ENCODE measurements at regions not wholly inside any gene's neighbourhood (a gene's known extent, or its start where the extent isn't known, plus 50 kb on each side); places are given as distances from the start of the nearest gene placed in this dataset.

GRCh38 chr11:119897576-119897975 is 168.6 kb upstream of the NECTIN1 start:
- Histone ChIP-seq H3K36me3 (ENCODE audit: insufficient read depth, low read length) (no peaks in the 10 kb centered on the region), H3K4me3 (ENCODE audit: insufficient read depth, low read depth, low read length) (no peak overlapping the region), H2AFZ (ENCODE audit: low read depth, low read length) (no peak overlapping the region), H3K4me2 (ENCODE audit: low read length) (no peak overlapping the region), H3K27ac (ENCODE audit: low read depth, low read length) (no peak overlapping the region), H3K27me3 (ENCODE audit: insufficient read depth, low read length) (peaks cover 6% of the 10 kb centered on the region), H3K9ac (ENCODE audit: low read length) (no peak overlapping the region), H3K9me3 (ENCODE audit: insufficient read depth, low read depth, low read length) (no peaks in the 10 kb centered on the region), H3K79me2 (ENCODE audit: insufficient read depth, low read length) (no peaks in the 10 kb centered on the region), H4K20me1 (ENCODE audit: insufficient read depth, low read length) (no peaks in the 10 kb centered on the region), H3K4me1 (ENCODE audit: insufficient read depth, low read length) (no peaks in the 10 kb centered on the region)
- peaks cover under 1% of the 10 kb centered on the region for H3K9me3 Mint-ChIP-seq (ENCODE audit: unreplicated experiment)
- H3K4me3 Mint-ChIP-seq (ENCODE audit: unreplicated experiment), result no peak overlapping the region
- no peak for FAIRE-seq
- no peak for DNase-seq (ENCODE audit: low read depth)
- no peaks in the 10 kb centered on the region for H3K36me3 Mint-ChIP-seq (ENCODE audit: low read depth, unreplicated experiment)
- TF ChIP-seq CTCF (IDR thresholded peaks at IDR 0.05; ENCODE audit: insufficient read depth, low read depth, low read length), result no peak
- TF ChIP-seq EZH2 (IDR thresholded peaks at IDR 0.05; ENCODE audit: insufficient read depth, low read length), result no peak
- H3K4me1 Mint-ChIP-seq (ENCODE audit: low read depth, unreplicated experiment), result no peaks in the 10 kb centered on the region
- no peak overlapping the region for H3K27ac Mint-ChIP-seq (ENCODE audit: unreplicated experiment)
- H3K27me3 Mint-ChIP-seq (ENCODE audit: low read depth, unreplicated experiment), result peaks cover 55% of the 10 kb centered on the region

- Histone ChIP-seq H3K4me2 (ENCODE audit: low read length) (no peak overlapping the region), H3K36me3 (ENCODE audit: insufficient read depth, low read length) (no peaks in the 10 kb centered on the region), H3K4me3 (ENCODE audit: insufficient read depth, low read depth, low read length) (no peak overlapping the region), H4K20me1 (ENCODE audit: insufficient read depth, low read length) (no peaks in the 10 kb centered on the region), H2AFZ (ENCODE audit: low read depth, low read length) (no peak overlapping the region), H3K4me1 (ENCODE audit: insufficient read depth, low read length) (no peaks in the 10 kb centered on the region), H3K9me3 (ENCODE audit: insufficient read depth, low read depth, low read length) (no peaks in the 10 kb centered on the region), H3K27ac (ENCODE audit: low read depth, low read length) (no peak overlapping the region), H3K79me2 (ENCODE audit: insufficient read depth, low read length) (no peaks in the 10 kb centered on the region), H3K27me3 (ENCODE audit: insufficient read depth, low read length) (peaks cover 8% of the 10 kb centered on the region), H3K9ac (ENCODE audit: low read length) (no peak overlapping the region)
- no peak overlapping the region for H3K27ac Mint-ChIP-seq (ENCODE audit: unreplicated experiment)
- H3K36me3 Mint-ChIP-seq (ENCODE audit: low read depth, unreplicated experiment), result no peaks in the 10 kb centered on the region
- no peak overlapping the region for H3K4me3 Mint-ChIP-seq (ENCODE audit: unreplicated experiment)
- no peak for TF ChIP-seq EZH2 (IDR thresholded peaks at IDR 0.05; ENCODE audit: insufficient read depth, low read length)
- no peak for TF ChIP-seq CTCF (IDR thresholded peaks at IDR 0.05; ENCODE audit: insufficient read depth, low read depth, low read length)
- peaks cover 56% of the 10 kb centered on the region for H3K27me3 Mint-ChIP-seq (ENCODE audit: low read depth, unreplicated experiment)
- H3K4me1 Mint-ChIP-seq (ENCODE audit: low read depth, unreplicated experiment), result no peaks in the 10 kb centered on the region
- DNase-seq (ENCODE audit: low read depth) (no peak), FAIRE-seq (no peak)
- H3K9me3 Mint-ChIP-seq (ENCODE audit: unreplicated experiment), result no peaks in the 10 kb centered on the region
Measured at GRCh38 chr11:119897046-119897440, 168.0 kb upstream of the NECTIN1 start.

- Histone ChIP-seq H3K9ac (ENCODE audit: low read length) (no peak overlapping the region), H3K27me3 (ENCODE audit: insufficient read depth, low read length) (peaks cover 11% of the 10 kb centered on the region), H2AFZ (ENCODE audit: low read depth, low read length) (no peak overlapping the region), H3K4me3 (ENCODE audit: insufficient read depth, low read depth, low read length) (no peak overlapping the region), H3K27ac (ENCODE audit: low read depth, low read length) (no peak overlapping the region), H3K9me3 (ENCODE audit: insufficient read depth, low read depth, low read length) (no peaks in the 10 kb centered on the region), H3K4me2 (ENCODE audit: low read length) (no peak overlapping the region), H3K4me1 (ENCODE audit: insufficient read depth, low read length) (no peaks in the 10 kb centered on the region), H3K79me2 (ENCODE audit: insufficient read depth, low read length) (no peaks in the 10 kb centered on the region), H4K20me1 (ENCODE audit: insufficient read depth, low read length) (no peaks in the 10 kb centered on the region), H3K36me3 (ENCODE audit: insufficient read depth, low read length) (no peaks in the 10 kb centered on the region)
- peaks cover 56% of the 10 kb centered on the region for H3K27me3 Mint-ChIP-seq (ENCODE audit: low read depth, unreplicated experiment)
- DNase-seq (ENCODE audit: low read depth) (no peak), FAIRE-seq (no peak)
- no peaks in the 10 kb centered on the region for H3K36me3 Mint-ChIP-seq (ENCODE audit: low read depth, unreplicated experiment)
- H3K4me3 Mint-ChIP-seq (ENCODE audit: unreplicated experiment), result no peak overlapping the region
- H3K4me1 Mint-ChIP-seq (ENCODE audit: low read depth, unreplicated experiment), result no peaks in the 10 kb centered on the region
- H3K9me3 Mint-ChIP-seq (ENCODE audit: unreplicated experiment), result no peaks in the 10 kb centered on the region
- H3K27ac Mint-ChIP-seq (ENCODE audit: unreplicated experiment), result no peak overlapping the region
- TF ChIP-seq EZH2 (IDR thresholded peaks at IDR 0.05; ENCODE audit: insufficient read depth, low read length) (no peak), CTCF (IDR thresholded peaks at IDR 0.05; ENCODE audit: insufficient read depth, low read depth, low read length) (no peak)
Measured at GRCh38 chr11:119896387-119897045, 167.5 kb upstream of the NECTIN1 start.

Data from astrocyte (in vitro differentiated cells and primary cell).